ENCODE measurements at regions not wholly inside any gene's neighbourhood (a gene's known extent, or its start where the extent isn't known, plus 50 kb on each side); places are given as distances from the start of the nearest gene placed in this dataset.
A peak's percentile ranks its signal among the peaks of the same experiment; 100 is the strongest.

DNA sequence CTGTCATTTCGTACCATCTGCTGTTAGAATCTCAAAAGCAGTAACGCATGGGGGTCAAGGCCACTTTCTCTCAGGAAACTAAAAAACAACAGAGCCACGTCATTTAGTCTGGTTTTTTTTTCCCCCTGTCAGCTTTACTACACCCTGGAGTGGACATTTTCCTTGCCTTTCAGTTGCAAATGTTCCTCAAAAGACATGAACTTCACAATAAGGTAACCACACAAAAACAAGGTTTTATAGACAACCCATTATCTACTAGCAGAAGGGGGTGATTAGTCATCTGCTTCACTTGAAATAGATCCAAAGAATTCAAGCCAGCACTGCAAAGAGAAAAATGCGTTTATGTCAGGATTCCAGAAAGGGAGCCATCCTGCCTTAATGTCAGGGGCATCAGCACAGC, 171.8 kb upstream of the CDIN1 start:
- Histone ChIP-seq H3K36me3 (ENCODE audit: insufficient read depth, low read length) (no peaks in the 10 kb centered on the region), H3K27ac (ENCODE audit: low read depth, low read length) (peak overlapping the region; percentile 65), H3K4me3 (ENCODE audit: low read depth, low read length) (peak overlapping the region; percentile 52; the same call in 1 of the 2 replicates), H3K79me2 (ENCODE audit: control insufficient read depth, insufficient read depth, low read length, unreplicated experiment) (no peaks in the 10 kb centered on the region), H3K4me1 (ENCODE audit: control insufficient read depth, insufficient read depth, low read length, unreplicated experiment) (peaks cover 20% of the 10 kb centered on the region), H3K27me3 (ENCODE audit: insufficient read depth, low read length) (no peaks in the 10 kb centered on the region), H2AFZ (ENCODE audit: low read length, unreplicated experiment) (peak overlapping the region; percentile 96)

DNA sequence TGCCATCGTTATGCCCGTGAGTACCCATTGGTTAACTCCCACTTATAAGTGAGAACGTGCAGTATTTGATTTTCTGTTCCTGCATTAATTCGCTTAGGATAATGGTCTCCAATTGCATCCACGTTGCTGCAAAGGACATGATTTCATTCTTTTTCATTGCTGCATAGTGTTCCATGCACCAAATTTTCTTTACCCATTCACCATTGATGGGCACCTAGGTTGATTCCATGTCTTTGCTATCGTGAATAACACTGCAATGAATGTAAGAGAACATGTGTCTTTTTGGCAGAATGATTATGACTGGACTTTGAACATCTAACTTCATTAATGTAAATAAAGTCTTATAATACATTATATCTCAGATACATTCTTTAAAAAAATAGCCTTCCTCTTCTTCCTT, 169.6 kb upstream of the CDIN1 start:
- no peaks in the 10 kb centered on the region for H3K79me2 ChIP-seq (ENCODE audit: control insufficient read depth, insufficient read depth, low read length, unreplicated experiment)
- no peaks in the 10 kb centered on the region for H3K27me3 ChIP-seq (ENCODE audit: insufficient read depth, low read length)
- peaks cover 24% of the 10 kb centered on the region for H3K4me1 ChIP-seq (ENCODE audit: control insufficient read depth, insufficient read depth, low read length, unreplicated experiment)
- no peaks in the 10 kb centered on the region for H3K36me3 ChIP-seq (ENCODE audit: insufficient read depth, low read length)
- H2AFZ ChIP-seq (ENCODE audit: low read length, unreplicated experiment), result no peak overlapping the region
- no peak overlapping the region for H3K27ac ChIP-seq (ENCODE audit: low read depth, low read length)
- no peak overlapping the region for H3K4me3 ChIP-seq (ENCODE audit: low read depth, low read length)

DNA sequence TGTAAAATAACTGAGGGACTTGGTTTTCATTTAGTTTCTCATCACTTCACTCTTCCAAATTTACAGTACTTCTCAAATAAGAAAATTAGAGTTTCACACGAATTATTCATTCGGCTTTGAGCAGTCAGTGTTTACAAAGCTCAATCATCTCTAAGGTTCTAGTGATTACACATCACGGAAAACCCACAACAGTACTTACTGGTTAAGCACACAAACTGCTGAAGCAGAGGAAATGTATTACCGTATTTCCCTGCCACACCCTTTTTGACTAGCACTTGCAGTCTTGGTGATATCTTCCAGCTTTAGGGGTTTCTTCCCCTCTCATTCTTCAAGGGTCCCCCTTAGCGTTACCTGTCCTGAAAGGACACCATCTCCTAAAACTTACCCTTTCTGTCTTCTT, 164.8 kb upstream of the CDIN1 start:
- no peaks in the 10 kb centered on the region for H3K27me3 ChIP-seq (ENCODE audit: insufficient read depth, low read length)
- H3K27ac ChIP-seq (ENCODE audit: low read depth, low read length), result no peak overlapping the region
- no peaks in the 10 kb centered on the region for H3K79me2 ChIP-seq (ENCODE audit: control insufficient read depth, insufficient read depth, low read length, unreplicated experiment)
- no peaks in the 10 kb centered on the region for H3K36me3 ChIP-seq (ENCODE audit: insufficient read depth, low read length)
- no peak overlapping the region for H3K4me3 ChIP-seq (ENCODE audit: low read depth, low read length)
- peaks cover 12% of the 10 kb centered on the region for H3K4me1 ChIP-seq (ENCODE audit: control insufficient read depth, insufficient read depth, low read length, unreplicated experiment)
- peak overlapping the region; percentile 84 for H2AFZ ChIP-seq (ENCODE audit: low read length, unreplicated experiment)

GRCh38 chr15:36415643-36416042, 163.8 kb upstream of the CDIN1 start:
- Histone ChIP-seq H3K36me3 (ENCODE audit: insufficient read depth, low read length) (no peaks in the 10 kb centered on the region), H3K4me1 (ENCODE audit: control insufficient read depth, insufficient read depth, low read length, unreplicated experiment) (peaks cover 12% of the 10 kb centered on the region), H3K27me3 (ENCODE audit: insufficient read depth, low read length) (no peaks in the 10 kb centered on the region), H3K4me3 (ENCODE audit: low read depth, low read length) (no peak overlapping the region), H3K27ac (ENCODE audit: low read depth, low read length) (peak overlapping the region; percentile 50; the same call in 1 of the 2 replicates), H2AFZ (ENCODE audit: low read length, unreplicated experiment) (peak overlapping the region; percentile 62), H3K79me2 (ENCODE audit: control insufficient read depth, insufficient read depth, low read length, unreplicated experiment) (no peaks in the 10 kb centered on the region)

DNA sequence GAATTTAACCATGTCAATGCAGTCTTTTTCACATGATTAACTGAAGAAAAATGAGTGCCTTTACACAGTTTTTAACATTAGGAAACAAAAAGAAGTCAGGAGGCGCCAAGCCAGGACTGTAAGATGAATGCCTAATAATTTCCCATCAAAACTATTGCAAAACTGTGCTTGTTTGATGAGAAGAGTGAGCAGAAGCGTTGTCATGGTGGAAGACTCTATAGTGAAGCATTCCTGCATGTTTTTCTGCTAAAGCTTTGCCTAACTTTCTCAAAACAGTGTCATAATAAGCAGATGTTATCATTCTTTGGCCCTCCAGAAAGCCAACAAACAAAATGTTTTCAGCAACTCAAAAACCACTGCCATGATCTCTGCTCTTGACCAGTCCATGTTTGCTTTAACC, 156.8 kb upstream of the CDIN1 start:
- Histone ChIP-seq H3K79me2 (ENCODE audit: control insufficient read depth, insufficient read depth, low read length, unreplicated experiment) (no peaks in the 10 kb centered on the region), H3K27me3 (ENCODE audit: insufficient read depth, low read length) (no peaks in the 10 kb centered on the region), H3K27ac (ENCODE audit: low read depth, low read length) (no peak overlapping the region), H3K4me3 (ENCODE audit: low read depth, low read length) (no peak overlapping the region), H2AFZ (ENCODE audit: low read length, unreplicated experiment) (no peak overlapping the region), H3K4me1 (ENCODE audit: control insufficient read depth, insufficient read depth, low read length, unreplicated experiment) (peaks cover 7% of the 10 kb centered on the region), H3K36me3 (ENCODE audit: insufficient read depth, low read length) (no peaks in the 10 kb centered on the region)

DNA sequence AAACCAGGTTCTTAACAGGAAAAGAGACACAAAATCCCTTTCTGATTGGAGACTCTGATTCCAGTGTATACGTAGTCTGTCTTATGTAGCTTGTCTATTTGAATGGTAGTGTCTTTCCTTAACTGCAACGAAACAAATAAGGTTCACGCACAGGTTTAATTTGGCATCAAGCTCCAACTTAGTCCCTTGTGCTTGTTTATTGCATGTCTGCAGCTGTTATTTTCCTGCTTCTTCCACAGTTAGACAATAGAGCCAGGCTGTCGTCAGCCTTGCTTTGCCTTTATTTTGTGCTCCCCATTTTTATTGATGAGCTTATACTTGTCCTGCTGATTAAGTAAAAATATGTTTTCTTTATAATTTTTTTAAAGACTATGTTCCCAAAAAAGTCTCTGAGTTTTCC, 152.7 kb upstream of the CDIN1 start:
- Histone ChIP-seq H3K79me2 (ENCODE audit: control insufficient read depth, insufficient read depth, low read length, unreplicated experiment) (no peaks in the 10 kb centered on the region), H2AFZ (ENCODE audit: low read length, unreplicated experiment) (peak overlapping the region; percentile 35), H3K36me3 (ENCODE audit: insufficient read depth, low read length) (no peaks in the 10 kb centered on the region), H3K27ac (ENCODE audit: low read depth, low read length) (peak overlapping the region; percentile 96; the same call in 1 of the 2 replicates), H3K4me1 (ENCODE audit: control insufficient read depth, insufficient read depth, low read length, unreplicated experiment) (peaks cover 42% of the 10 kb centered on the region), H3K4me3 (ENCODE audit: low read depth, low read length) (no peak overlapping the region), H3K27me3 (ENCODE audit: insufficient read depth, low read length) (no peaks in the 10 kb centered on the region)

DNA sequence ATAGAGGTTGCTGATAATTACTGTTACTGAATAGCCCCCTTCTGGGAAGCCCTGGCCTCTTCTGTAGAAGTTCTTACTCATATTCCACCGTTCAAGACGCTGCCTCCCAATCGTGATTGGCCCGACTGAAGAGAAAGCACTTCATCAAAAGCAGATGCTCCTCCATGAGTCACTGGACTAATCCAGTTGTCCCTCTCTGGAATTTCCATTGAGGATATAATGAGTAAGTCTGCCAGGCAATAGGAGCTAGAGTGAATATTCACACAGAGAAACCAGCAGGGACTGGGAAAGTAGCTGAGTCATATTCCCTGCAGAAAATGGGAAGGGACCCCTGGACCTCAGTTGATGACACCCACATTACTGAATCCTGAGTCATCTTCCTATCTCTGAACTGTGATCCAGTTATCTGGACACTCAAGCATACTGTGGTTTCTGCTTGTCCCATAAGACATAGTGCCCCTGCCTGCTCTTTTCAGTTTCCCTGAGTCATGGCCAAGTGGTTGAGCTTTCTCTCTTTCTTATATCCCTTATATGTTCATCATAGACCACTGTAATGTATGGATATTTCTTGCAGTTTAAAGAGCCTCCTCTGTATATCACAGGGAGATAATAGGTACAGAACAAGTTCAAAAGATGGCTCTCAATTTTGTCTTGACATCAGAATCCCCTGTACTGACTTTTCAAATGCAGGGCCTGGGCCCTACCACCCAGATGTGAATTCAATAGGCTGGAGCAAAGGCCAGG, 151.2 kb upstream of the CDIN1 start:
- no peaks in the 10 kb centered on the region for H3K36me3 ChIP-seq (ENCODE audit: insufficient read depth, low read length)
- H2AFZ ChIP-seq (ENCODE audit: low read length, unreplicated experiment), result peak overlapping the region; percentile 6
- no peaks in the 10 kb centered on the region for H3K79me2 ChIP-seq (ENCODE audit: control insufficient read depth, insufficient read depth, low read length, unreplicated experiment)
- peak overlapping the region; percentile 1; the same call in 1 of the 2 replicates for H3K4me3 ChIP-seq (ENCODE audit: low read depth, low read length)
- peaks cover 53% of the 10 kb centered on the region for H3K4me1 ChIP-seq (ENCODE audit: control insufficient read depth, insufficient read depth, low read length, unreplicated experiment)
- peak overlapping the region; percentile 96 for H3K27ac ChIP-seq (ENCODE audit: low read depth, low read length)
- no peaks in the 10 kb centered on the region for H3K27me3 ChIP-seq (ENCODE audit: insufficient read depth, low read length)

GRCh38 chr15:36429707-36430106, 149.7 kb upstream of the CDIN1 start:
- H3K79me2 ChIP-seq (ENCODE audit: control insufficient read depth, insufficient read depth, low read length, unreplicated experiment), result no peaks in the 10 kb centered on the region
- H3K4me1 ChIP-seq (ENCODE audit: control insufficient read depth, insufficient read depth, low read length, unreplicated experiment), result peaks cover 53% of the 10 kb centered on the region

DNA sequence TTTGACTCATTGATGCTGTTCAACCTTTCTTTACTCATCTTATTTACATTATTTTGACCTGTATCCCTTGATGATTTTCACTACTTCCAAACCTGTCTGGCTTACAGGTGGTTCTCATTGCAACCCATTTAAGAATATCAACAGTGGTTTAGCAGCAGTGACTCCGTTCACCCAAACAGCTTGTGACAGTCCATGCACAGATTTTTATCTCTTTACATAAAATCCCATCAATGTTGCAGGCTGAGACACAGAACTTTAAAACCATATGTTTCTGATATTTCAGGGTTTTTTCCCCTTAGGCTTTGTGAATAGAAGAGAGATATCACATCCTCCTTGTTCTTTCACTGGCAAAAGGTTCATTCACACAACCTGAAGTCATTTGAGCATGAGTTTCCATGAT, 149.1 kb upstream of the CDIN1 start:
- Histone ChIP-seq H3K36me3 (ENCODE audit: insufficient read depth, low read length) (no peaks in the 10 kb centered on the region), H2AFZ (ENCODE audit: low read length, unreplicated experiment) (no peak overlapping the region), H3K27ac (ENCODE audit: low read depth, low read length) (peak overlapping the region; percentile 26; the same call in 1 of the 2 replicates), H3K79me2 (ENCODE audit: control insufficient read depth, insufficient read depth, low read length, unreplicated experiment) (no peaks in the 10 kb centered on the region), H3K4me1 (ENCODE audit: control insufficient read depth, insufficient read depth, low read length, unreplicated experiment) (peaks cover 53% of the 10 kb centered on the region), H3K4me3 (ENCODE audit: low read depth, low read length) (no peak overlapping the region), H3K27me3 (ENCODE audit: insufficient read depth, low read length) (no peaks in the 10 kb centered on the region)

More at GRCh38 chr15:36429707-36430106, 149.7 kb upstream of the CDIN1 start:
- Histone ChIP-seq H3K27ac (ENCODE audit: low read depth, low read length) (peak overlapping the region; percentile 96), H3K4me3 (ENCODE audit: low read depth, low read length) (no peak overlapping the region), H3K27me3 (ENCODE audit: insufficient read depth, low read length) (no peaks in the 10 kb centered on the region), H2AFZ (ENCODE audit: low read length, unreplicated experiment) (peak overlapping the region; percentile 39), H3K36me3 (ENCODE audit: insufficient read depth, low read length) (no peaks in the 10 kb centered on the region)

GRCh38 chr15:36430726-36431265, 148.6 kb upstream of the CDIN1 start:
- Histone ChIP-seq H3K36me3 (ENCODE audit: insufficient read depth, low read length) (no peaks in the 10 kb centered on the region), H3K27me3 (ENCODE audit: insufficient read depth, low read length) (no peaks in the 10 kb centered on the region), H3K4me3 (ENCODE audit: low read depth, low read length) (no peak overlapping the region), H3K79me2 (ENCODE audit: control insufficient read depth, insufficient read depth, low read length, unreplicated experiment) (no peaks in the 10 kb centered on the region), H2AFZ (ENCODE audit: low read length, unreplicated experiment) (no peak overlapping the region), H3K4me1 (ENCODE audit: control insufficient read depth, insufficient read depth, low read length, unreplicated experiment) (peaks cover 53% of the 10 kb centered on the region), H3K27ac (ENCODE audit: low read depth, low read length) (peak overlapping the region; percentile 26; the same call in 1 of the 2 replicates)

DNA sequence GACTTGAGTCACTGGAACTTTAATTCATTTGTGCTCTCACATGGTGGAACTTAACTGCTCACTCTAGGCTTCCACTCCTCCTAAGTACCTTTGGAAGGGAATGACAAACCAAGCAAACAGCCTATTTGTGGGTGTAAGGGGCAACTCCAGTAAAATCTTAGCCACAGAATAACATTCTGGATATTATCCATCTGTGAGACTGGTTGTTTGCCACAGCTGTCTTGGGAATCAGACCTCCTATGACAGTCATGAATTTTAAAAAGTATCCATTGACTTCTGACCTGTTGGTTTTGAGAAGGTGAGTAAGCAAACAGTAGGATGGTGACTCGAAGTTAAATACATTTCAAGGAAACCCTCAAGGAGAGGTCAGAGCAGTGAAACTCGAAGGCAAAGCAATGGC, 147.3 kb upstream of the CDIN1 start:
- peaks cover 50% of the 10 kb centered on the region for H3K4me1 ChIP-seq (ENCODE audit: control insufficient read depth, insufficient read depth, low read length, unreplicated experiment)
- peak overlapping the region; percentile 57 for H3K27ac ChIP-seq (ENCODE audit: low read depth, low read length)
- H2AFZ ChIP-seq (ENCODE audit: low read length, unreplicated experiment), result peak overlapping the region; percentile 82
- no peaks in the 10 kb centered on the region for H3K27me3 ChIP-seq (ENCODE audit: insufficient read depth, low read length)
- H3K36me3 ChIP-seq (ENCODE audit: insufficient read depth, low read length), result no peaks in the 10 kb centered on the region
- no peaks in the 10 kb centered on the region for H3K79me2 ChIP-seq (ENCODE audit: control insufficient read depth, insufficient read depth, low read length, unreplicated experiment)
- no peak overlapping the region for H3K4me3 ChIP-seq (ENCODE audit: low read depth, low read length)
